Prostate gland (tissue), 2 donors: ENCODE measurements at regions not wholly inside any gene's neighbourhood (a gene's known extent, or its start where the extent isn't known, plus 50 kb on each side); places are given as distances from the start of the nearest gene placed in this dataset.

ENCODE experiments used
- DNase-seq: peaks from one replicate; pipeline ENCODE4 v3.0.0-alpha.2; 2019; ENCODE audit warnings: low spot score
- H3K27ac ChIP-seq, 2 donors: fragments of 200-600 bp; sonication (generic); 2 replicates each; pipeline ENCODE4 v1.5.1; 2017 to 2019
- H3K27me3 ChIP-seq: fragments of 200-600 bp; sonication (generic); replicated peaks from 2 replicates; pipeline ENCODE4 v1.5.1; 2019; ENCODE audit not compliant: insufficient read depth
- H3K36me3 ChIP-seq, 2 donors: fragments of 200-600 bp; sonication (generic); 1 replicate in 1 of 2; 2 replicates in 1 of 2; pipeline versions ENCODE4 v1.5.1 to v1.8.1; 2017 to 2019
- H3K4me1 ChIP-seq: fragments of 200-600 bp; sonication (generic); replicated peaks from 2 replicates; pipeline ENCODE4 v1.5.1; 2019
- H3K4me3 ChIP-seq, 2 donors: fragments of 200-600 bp; sonication (generic); 2 replicates each; pipeline ENCODE4 v1.5.1; 2017 to 2019
- H3K9me3 ChIP-seq: fragments of 200-600 bp; sonication (generic); 2 replicates; pipeline ENCODE4 v1.5.1; 2017
- POLR2A ChIP-seq: fragments of 450-650 bp; IDR thresholded peaks from one replicate; pipeline ENCODE4 v1.6.1; 2016; ENCODE audit warnings: antibody characterized with exemption, mild to moderate bottlenecking
- POLR2AphosphoS5 ChIP-seq: sonication (generic); formaldehyde crosslinking; IDR thresholded peaks from one replicate; pipeline ENCODE4 v1.6.1; 2017; ENCODE audit warnings: antibody characterized with exemption
- WGBS: methylation state at CpG from one replicate; pipeline ENCODE4 v1.1.5; 2018; 5-methylcytosine and 5-hydroxymethylcytosine counted together
- intact Hi-C: fragments of 100-400 bp; cut with DNase I; formaldehyde crosslinking; loops from one replicate; pipeline ENCODE4 v1.14.2; 2022
- TF ChIP-seq, protein P1 (sequence below), 4 experiments: fragments of 200-600 bp in 2 of 4; fragments of 450-650 bp in 2 of 4; sonication (generic) in 2 of 4; IDR thresholded peaks; 1 replicate in 3 of 4; 2 replicates in 1 of 4; pipeline ENCODE4 v1.5.1; 2016 to 2019; ENCODE audit warnings: antibody characterized with exemption in 4 of 4, mild to moderate bottlenecking in 2 of 4, moderate library complexity in 2 of 4

DNA sequence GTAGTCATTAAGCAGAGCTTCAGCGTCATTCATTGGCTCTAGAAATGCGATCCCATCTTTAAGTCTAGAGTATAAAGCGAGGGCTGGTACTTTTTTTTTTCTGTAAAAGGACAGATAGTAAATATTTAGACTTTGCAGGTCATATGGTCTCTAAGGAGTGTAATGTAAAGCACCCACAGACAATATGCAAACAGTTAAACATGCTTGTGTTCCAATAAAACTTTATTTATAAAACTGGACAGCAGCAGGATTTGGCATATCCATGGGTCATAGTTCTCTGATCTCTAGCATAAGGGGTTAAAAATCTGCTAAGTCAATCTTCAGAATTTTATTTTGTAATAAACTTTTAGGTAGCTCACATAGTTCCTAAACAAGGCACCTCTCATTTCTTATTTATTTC, 226.8 kb upstream of the TBC1D5 start:
- no peaks in the 10 kb centered on the region for H3K9me3 ChIP-seq
- H3K27me3 ChIP-seq = no peaks in the 10 kb centered on the region
- no peaks in the 10 kb centered on the region for H3K36me3 ChIP-seq
- whole genome bisulfite sequencing = 94% methylated on average over 3 of the region's 3 CpGs
- H3K4me3 ChIP-seq = no peak overlapping the region
- no peak overlapping the region for H3K27ac ChIP-seq
- intact Hi-C loops = no loop called here
- no peak for DNase-seq
- no peak for TF ChIP-seq POLR2AphosphoS5
- no peak for TF ChIP-seq POLR2A
- TF ChIP-seq, protein P1, sequence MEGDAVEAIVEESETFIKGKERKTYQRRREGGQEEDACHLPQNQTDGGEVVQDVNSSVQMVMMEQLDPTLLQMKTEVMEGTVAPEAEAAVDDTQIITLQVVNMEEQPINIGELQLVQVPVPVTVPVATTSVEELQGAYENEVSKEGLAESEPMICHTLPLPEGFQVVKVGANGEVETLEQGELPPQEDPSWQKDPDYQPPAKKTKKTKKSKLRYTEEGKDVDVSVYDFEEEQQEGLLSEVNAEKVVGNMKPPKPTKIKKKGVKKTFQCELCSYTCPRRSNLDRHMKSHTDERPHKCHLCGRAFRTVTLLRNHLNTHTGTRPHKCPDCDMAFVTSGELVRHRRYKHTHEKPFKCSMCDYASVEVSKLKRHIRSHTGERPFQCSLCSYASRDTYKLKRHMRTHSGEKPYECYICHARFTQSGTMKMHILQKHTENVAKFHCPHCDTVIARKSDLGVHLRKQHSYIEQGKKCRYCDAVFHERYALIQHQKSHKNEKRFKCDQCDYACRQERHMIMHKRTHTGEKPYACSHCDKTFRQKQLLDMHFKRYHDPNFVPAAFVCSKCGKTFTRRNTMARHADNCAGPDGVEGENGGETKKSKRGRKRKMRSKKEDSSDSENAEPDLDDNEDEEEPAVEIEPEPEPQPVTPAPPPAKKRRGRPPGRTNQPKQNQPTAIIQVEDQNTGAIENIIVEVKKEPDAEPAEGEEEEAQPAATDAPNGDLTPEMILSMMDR (IDR thresholded peaks at IDR 0.05) = no peak
- no peaks in the 10 kb centered on the region for H3K4me1 ChIP-seq

DNA sequence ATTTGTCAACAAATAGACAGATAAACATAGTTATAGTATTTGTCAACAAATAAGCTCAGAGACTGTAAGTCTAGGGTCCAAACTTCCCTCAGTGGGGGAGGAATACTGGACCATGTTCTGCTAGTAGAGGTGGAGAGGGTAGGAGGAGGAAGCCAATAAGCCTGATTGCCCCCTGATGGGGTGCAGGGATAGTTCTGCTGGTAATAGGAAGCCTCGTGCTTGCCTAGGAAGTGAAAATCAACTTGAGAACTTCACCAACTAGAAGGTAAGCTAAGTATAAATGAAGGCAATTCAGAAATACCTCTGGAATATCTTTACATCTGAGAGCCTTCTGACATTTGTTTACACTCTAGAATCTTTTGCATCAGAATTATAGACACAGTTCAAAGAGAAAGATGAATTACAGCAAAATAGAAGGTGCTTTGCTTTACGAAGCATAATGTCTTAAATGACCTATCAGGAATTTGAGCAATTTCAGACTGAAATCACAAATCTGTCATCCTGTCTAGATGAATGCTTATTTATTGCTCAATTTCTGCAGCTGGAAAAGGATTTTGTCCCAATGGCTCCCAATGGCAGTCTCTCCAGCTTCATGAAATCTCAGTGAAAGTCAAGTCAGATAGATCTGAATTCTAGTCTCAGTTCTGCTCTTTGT, 225.6 kb upstream of the TBC1D5 start:
- no peak for DNase-seq
- no peaks in the 10 kb centered on the region for H3K4me1 ChIP-seq
- H3K9me3 ChIP-seq = no peaks in the 10 kb centered on the region
- WGBS = 74% methylated on average over 2 of the region's 2 CpGs
- intact Hi-C loops = no loop called here
- H3K36me3 ChIP-seq = no peaks in the 10 kb centered on the region
- no peaks in the 10 kb centered on the region for H3K27me3 ChIP-seq
- H3K4me3 ChIP-seq = no peak overlapping the region
- no peak overlapping the region for H3K27ac ChIP-seq
- TF ChIP-seq, protein P1 (IDR thresholded peaks at IDR 0.05) = no peak
- TF ChIP-seq POLR2A = no peak
- TF ChIP-seq POLR2AphosphoS5 = no peak

DNA sequence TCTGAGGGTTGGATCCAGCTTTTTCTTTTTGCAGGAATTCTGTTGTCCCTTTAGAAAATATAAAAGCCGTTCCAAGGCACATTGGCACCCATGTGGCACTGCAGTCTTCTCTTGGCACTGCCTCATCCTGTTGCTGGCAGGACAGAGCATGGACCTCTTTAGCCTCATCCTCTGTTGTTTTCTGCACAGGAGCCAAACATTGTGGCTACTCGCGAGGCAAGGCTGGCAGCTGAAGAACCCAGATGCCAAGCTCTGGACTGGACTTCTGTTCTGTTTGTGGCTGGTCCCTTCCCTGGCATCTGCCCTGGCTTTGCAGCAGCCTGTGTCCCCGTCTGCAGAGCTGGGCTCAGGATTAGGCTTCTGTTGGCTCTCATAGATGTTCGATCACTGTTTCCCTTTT, 224.7 kb upstream of the TBC1D5 start:
- no peaks in the 10 kb centered on the region for H3K4me1 ChIP-seq
- no peak overlapping the region for H3K27ac ChIP-seq
- no peaks in the 10 kb centered on the region for H3K9me3 ChIP-seq
- 64% methylated on average over 5 of the region's 5 CpGs for WGBS
- H3K36me3 ChIP-seq = no peaks in the 10 kb centered on the region
- intact Hi-C loops = no loop called here
- H3K27me3 ChIP-seq = no peaks in the 10 kb centered on the region
- DNase-seq = no peak
- no peak for TF ChIP-seq POLR2A
- no peak for TF ChIP-seq POLR2AphosphoS5
- TF ChIP-seq, protein P1 (IDR thresholded peaks at IDR 0.05) = no peak
- no peak overlapping the region for H3K4me3 ChIP-seq

GRCh38 chr3:17965331-17965730, 222.9 kb upstream of the TBC1D5 start:
- DNase-seq = no peak
- Histone ChIP-seq H3K9me3 (no peaks in the 10 kb centered on the region), H3K4me3 (no peak overlapping the region), H3K27ac (no peak overlapping the region), H3K4me1 (no peaks in the 10 kb centered on the region), H3K27me3 (no peaks in the 10 kb centered on the region), H3K36me3 (no peaks in the 10 kb centered on the region)
- intact Hi-C loops = no loop called here
- TF ChIP-seq POLR2AphosphoS5 = no peak
- 100% methylated on average over 1 of the region's 1 CpG for WGBS

GRCh38 chr3:17964108-17964507, 221.7 kb upstream of the TBC1D5 start:
- Histone ChIP-seq H3K9me3 (no peaks in the 10 kb centered on the region), H3K27me3 (no peaks in the 10 kb centered on the region), H3K27ac (no peak overlapping the region), H3K4me3 (no peak overlapping the region), H3K36me3 (no peaks in the 10 kb centered on the region), H3K4me1 (no peaks in the 10 kb centered on the region)
- TF ChIP-seq POLR2A (no peak), POLR2AphosphoS5 (no peak)
- TF ChIP-seq, protein P1 (IDR thresholded peaks at IDR 0.05) = no peak
- intact Hi-C loops = no loop called here
- DNase-seq = no peak
- WGBS = 82% methylated on average over 1 of the region's 1 CpG
